Mucosa of stomach (tissue), 1 donor: ENCODE measurements at regions not wholly inside any gene's neighbourhood (a gene's known extent, or its start where the extent isn't known, plus 50 kb on each side); places are given as distances from the start of the nearest gene placed in this dataset.

Source experiments
- H3K27me3 ChIP-seq: one replicate; pipeline ENCODE4 v1.7.0; 2013; ENCODE audit warnings: mild to moderate bottlenecking, low read length; ENCODE audit not compliant: control insufficient read depth, insufficient read depth
- H3K36me3 ChIP-seq: one replicate; pipeline ENCODE4 v1.7.0; 2013; ENCODE audit warnings: low read length; ENCODE audit not compliant: control insufficient read depth, insufficient read depth
- H3K4me1 ChIP-seq: one replicate; pipeline ENCODE4 v1.7.0; 2013; ENCODE audit warnings: mild to moderate bottlenecking, low read length; ENCODE audit not compliant: control insufficient read depth, insufficient read depth
- H3K4me3 ChIP-seq: one replicate; pipeline ENCODE4 v1.7.0; 2013; ENCODE audit warnings: low read length
- H3K9ac ChIP-seq: one replicate; pipeline ENCODE4 v1.7.0; 2013; ENCODE audit warnings: mild to moderate bottlenecking, low read length, moderate library complexity
- H3K9me3 ChIP-seq: one replicate; pipeline ENCODE4 v1.7.0; 2013; ENCODE audit warnings: mild to moderate bottlenecking, low read length, moderate library complexity; ENCODE audit not compliant: control insufficient read depth
- donor health status: Pancreatic carcinoma.

- no peaks in the 10 kb centered on the region for H3K27me3 ChIP-seq
- H3K4me3 ChIP-seq, result no peak overlapping the region
These were observed 486.6 kb downstream of the CCDC171 start for GRCh38 chr9:16039218-16039987.

GRCh38 chr9:16039988-16040761 lies 487.3 kb downstream of the CCDC171 start:
- Histone ChIP-seq H3K4me3 (no peak overlapping the region), H3K9ac (no peak overlapping the region)

More at GRCh38 chr9:16039218-16039987, 486.6 kb downstream of the CCDC171 start:
- no peak overlapping the region for H3K9ac ChIP-seq
- H3K9me3 ChIP-seq, result no peaks in the 10 kb centered on the region
- H3K4me1 ChIP-seq, result peaks cover 3% of the 10 kb centered on the region
- H3K36me3 ChIP-seq, result no peaks in the 10 kb centered on the region

DNA sequence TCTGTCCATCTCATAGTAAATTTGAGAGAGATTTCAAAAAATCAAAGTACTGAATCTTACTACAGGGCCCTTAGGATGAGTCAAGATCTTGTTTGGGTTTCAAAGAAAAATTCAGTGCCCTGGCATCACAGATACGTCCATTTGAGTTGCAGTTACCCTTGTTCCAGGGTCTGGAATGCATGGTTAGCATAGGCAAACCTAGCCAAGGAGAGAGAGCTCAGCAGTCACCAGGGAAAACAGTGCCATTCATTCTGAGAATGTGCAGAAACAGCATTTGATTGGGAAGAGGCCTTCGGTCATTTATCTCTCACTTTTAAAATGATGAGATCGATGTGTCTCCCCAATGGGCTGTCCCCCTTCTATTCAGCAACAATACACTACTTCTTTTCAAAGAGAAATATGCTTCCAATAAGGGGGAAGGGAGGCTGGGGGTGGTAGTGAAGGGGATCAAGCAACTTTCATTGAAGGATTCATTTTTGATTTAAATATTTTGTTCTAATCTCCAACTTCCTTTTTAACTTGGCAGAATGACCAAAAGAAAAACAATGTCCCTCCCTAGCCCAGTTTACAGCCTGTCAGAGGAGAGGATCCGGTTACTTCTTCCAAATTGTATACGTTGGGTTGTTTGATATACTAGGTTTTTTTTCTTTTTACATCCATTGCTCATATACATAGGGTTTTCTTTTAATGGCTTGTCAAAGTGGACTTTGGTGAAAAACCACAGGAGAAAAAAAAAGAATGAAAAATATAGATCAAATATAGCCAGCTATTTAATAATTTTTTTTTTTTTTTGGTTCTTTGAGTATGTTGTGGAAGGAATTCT lies 491.1 kb downstream of the CCDC171 start:
- no peaks in the 10 kb centered on the region for H3K27me3 ChIP-seq
- H3K9me3 ChIP-seq, result no peaks in the 10 kb centered on the region
- no peak overlapping the region for H3K4me3 ChIP-seq
- H3K36me3 ChIP-seq, result no peaks in the 10 kb centered on the region
- no peak overlapping the region for H3K9ac ChIP-seq
- peaks cover 3% of the 10 kb centered on the region for H3K4me1 ChIP-seq

More at GRCh38 chr9:16039988-16040761, 487.3 kb downstream of the CCDC171 start:
- Histone ChIP-seq H3K4me1 (peaks cover 3% of the 10 kb centered on the region), H3K9me3 (no peaks in the 10 kb centered on the region), H3K27me3 (no peaks in the 10 kb centered on the region), H3K36me3 (no peaks in the 10 kb centered on the region)

DNA sequence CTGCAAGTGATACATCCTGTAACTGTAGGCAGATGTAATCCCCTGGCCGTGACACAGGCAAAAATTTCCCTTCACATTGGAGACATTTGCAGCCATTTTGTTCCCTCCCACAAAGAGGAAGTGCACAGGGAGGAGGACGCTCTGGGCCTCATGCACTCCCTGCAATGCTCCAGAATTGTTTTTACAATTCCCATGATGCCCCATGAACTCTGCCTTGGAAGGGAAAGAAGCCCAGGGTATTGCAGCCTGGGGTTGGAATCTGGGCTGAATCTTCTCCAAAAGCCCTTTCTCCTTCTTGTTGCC lies 491.7 kb downstream of the CCDC171 start:
- Histone ChIP-seq H3K36me3 (no peaks in the 10 kb centered on the region), H3K9ac (no peak overlapping the region), H3K27me3 (no peaks in the 10 kb centered on the region)

GRCh38 chr9:16045651-16046280 lies 492.9 kb downstream of the CCDC171 start:
- no peaks in the 10 kb centered on the region for H3K4me1 ChIP-seq
- H3K9ac ChIP-seq, result no peak overlapping the region
- no peak overlapping the region for H3K4me3 ChIP-seq

More for the DNA sequence above, 491.7 kb downstream of the CCDC171 start:
- Histone ChIP-seq H3K4me1 (peaks cover 3% of the 10 kb centered on the region), H3K4me3 (no peak overlapping the region), H3K9me3 (no peaks in the 10 kb centered on the region)

GRCh38 chr9:16046713-16047112 lies 493.9 kb downstream of the CCDC171 start:
- no peak overlapping the region for H3K4me3 ChIP-seq
- no peaks in the 10 kb centered on the region for H3K9me3 ChIP-seq
- H3K36me3 ChIP-seq, result no peaks in the 10 kb centered on the region
- no peak overlapping the region for H3K9ac ChIP-seq
- H3K4me1 ChIP-seq, result no peaks in the 10 kb centered on the region
- no peaks in the 10 kb centered on the region for H3K27me3 ChIP-seq

More at GRCh38 chr9:16045651-16046280, 492.9 kb downstream of the CCDC171 start:
- no peaks in the 10 kb centered on the region for H3K9me3 ChIP-seq
- H3K27me3 ChIP-seq, result no peaks in the 10 kb centered on the region
- H3K36me3 ChIP-seq, result no peaks in the 10 kb centered on the region

DNA sequence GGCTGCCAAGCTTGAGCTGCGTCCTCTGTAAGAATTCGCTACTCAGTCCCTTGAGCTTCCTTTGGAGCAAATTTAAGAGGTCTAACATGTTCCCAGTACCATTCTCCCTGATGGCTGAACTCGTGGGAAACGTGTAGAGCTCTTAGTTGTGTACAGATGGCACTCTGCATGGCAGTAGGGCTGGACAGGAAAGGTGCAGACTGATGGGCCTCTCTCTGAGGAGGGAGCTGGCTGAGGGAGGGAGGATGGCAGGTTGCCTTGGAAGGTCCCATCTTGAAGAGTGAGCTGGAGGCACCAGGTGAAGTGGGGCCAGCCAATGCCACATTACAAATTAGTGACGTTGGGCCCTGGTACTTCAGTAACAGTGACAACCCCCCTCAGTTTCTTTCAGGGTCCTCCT lies 495.3 kb downstream of the CCDC171 start:
- H3K36me3 ChIP-seq, result no peaks in the 10 kb centered on the region
- H3K4me3 ChIP-seq, result no peak overlapping the region

GRCh38 chr9:16052146-16052545 lies 499.3 kb downstream of the CCDC171 start:
- Histone ChIP-seq H3K9ac (no peak overlapping the region), H3K9me3 (no peaks in the 10 kb centered on the region), H3K4me3 (no peak overlapping the region), H3K36me3 (no peaks in the 10 kb centered on the region), H3K4me1 (no peaks in the 10 kb centered on the region), H3K27me3 (no peaks in the 10 kb centered on the region)

More for the DNA sequence above, 495.3 kb downstream of the CCDC171 start:
- Histone ChIP-seq H3K9ac (no peak overlapping the region), H3K9me3 (no peaks in the 10 kb centered on the region), H3K27me3 (no peaks in the 10 kb centered on the region), H3K4me1 (no peaks in the 10 kb centered on the region)

- Histone ChIP-seq H3K4me3 (no peak overlapping the region), H3K27me3 (no peaks in the 10 kb centered on the region), H3K4me1 (no peaks in the 10 kb centered on the region), H3K9me3 (no peaks in the 10 kb centered on the region), H3K36me3 (no peaks in the 10 kb centered on the region), H3K9ac (no peak overlapping the region)
These were observed 500.1 kb downstream of the CCDC171 start for GRCh38 chr9:16052757-16053530.

DNA sequence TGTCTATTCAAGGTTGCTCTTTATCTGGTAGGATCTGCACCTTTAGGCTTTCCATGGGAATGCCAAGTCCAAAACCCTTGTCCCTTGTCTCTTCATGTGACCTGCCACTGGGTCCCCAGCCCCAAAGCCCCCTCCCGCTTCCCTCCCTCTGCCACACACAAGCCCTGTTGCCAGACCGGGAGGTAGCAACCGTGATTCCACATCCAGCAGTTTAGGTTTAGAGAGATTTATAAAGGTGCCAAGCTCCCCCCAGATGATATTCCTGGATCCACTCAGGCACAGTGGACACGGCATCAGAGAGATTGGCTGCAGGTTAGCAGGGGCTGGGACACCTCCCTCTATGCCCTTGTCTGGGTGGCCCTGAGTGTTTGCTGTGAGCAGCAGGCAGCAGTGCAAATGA lies 504.7 kb downstream of the CCDC171 start:
- Histone ChIP-seq H3K4me3 (no peak overlapping the region), H3K9me3 (no peaks in the 10 kb centered on the region), H3K9ac (no peak overlapping the region), H3K4me1 (no peaks in the 10 kb centered on the region), H3K36me3 (no peaks in the 10 kb centered on the region), H3K27me3 (no peaks in the 10 kb centered on the region)

DNA sequence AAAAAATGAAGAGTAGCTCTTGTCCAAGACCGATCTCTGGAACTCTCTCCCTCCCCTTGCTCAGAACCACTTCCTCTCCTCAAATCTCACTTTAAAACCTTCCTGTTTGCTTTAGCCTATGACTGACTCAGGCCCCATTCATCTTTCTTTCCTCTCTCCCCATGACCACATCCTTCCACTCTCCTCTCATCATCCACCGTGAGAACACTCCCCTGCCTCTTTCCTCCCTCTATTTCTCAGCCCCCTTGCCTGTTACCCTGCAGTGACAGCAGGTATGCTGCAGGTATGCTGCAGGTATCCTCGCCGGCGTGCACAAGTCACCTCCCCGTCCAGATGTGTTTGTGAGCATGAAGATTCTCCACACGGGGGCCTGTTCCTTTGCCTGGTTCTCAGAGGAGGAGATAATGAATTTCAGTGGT lies 505.3 kb downstream of the CCDC171 start:
- Histone ChIP-seq H3K27me3 (no peaks in the 10 kb centered on the region), H3K9ac (no peak overlapping the region), H3K4me3 (no peak overlapping the region), H3K9me3 (no peaks in the 10 kb centered on the region), H3K4me1 (no peaks in the 10 kb centered on the region), H3K36me3 (no peaks in the 10 kb centered on the region)
